ENCODE measurements at regions not wholly inside any gene's neighbourhood (a gene's known extent, or its start where the extent isn't known, plus 50 kb on each side); places are given as distances from the start of the nearest gene placed in this dataset.
"Not testable (repeated sequence)": the region's sequence is repeated elsewhere in the genome, so short reads cannot be mapped to it uniquely, and the experiment has no call there.

DNA sequence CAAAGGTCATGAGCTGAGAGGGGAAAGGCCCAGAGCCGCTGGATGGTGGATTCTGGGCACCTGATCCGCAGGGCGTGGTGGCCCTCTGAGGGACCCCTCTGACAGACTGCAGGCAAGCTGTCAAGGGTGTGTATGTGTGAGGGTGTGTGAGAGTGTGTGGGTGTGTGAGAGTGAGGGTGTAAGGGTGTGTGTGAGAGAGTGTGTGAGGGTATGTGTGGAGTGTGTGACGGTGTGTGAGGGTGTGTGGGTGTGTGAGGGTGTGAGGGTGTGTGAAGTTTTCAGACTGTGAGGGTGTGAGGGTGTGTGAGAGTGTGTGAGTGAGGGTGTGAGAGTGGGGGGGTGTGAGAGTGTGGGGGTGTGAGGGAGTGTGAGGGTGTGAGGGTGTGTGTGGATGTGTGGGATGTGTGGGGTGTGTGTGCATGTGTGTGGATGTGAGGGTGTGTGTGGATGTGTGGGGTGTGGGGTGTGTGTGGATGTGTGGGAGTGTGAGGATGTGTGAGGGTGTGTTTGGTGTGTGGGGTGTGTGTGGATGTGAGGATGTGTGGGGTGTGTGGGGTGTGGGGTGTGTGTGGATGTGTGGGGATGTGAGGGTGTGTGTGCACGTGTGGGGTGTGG, 156.7 kb downstream of the TMEM121 start:
- TF ChIP-seq CTCF (IDR thresholded peaks at IDR 0.05; ENCODE audit: insufficient read depth, low read depth, low read length): no peak
- DNase-seq (ENCODE audit: low read depth): no peak
- no peak overlapping the region for H3K4me3 ChIP-seq (ENCODE audit: low read depth, low read length)

GRCh38 chr14:105684056-105684455, 157.7 kb downstream of the TMEM121 start:
- H3K4me3 ChIP-seq (ENCODE audit: low read depth, low read length); DNase-seq (ENCODE audit: low read depth): not testable (repeated sequence)

- not testable (repeated sequence) for DNase-seq (ENCODE audit: low read depth); H3K4me3 ChIP-seq (ENCODE audit: low read depth, low read length)
Measured at GRCh38 chr14:105684597-105684996, 158.2 kb downstream of the TMEM121 start.

GRCh38 chr14:105685003-105685402, 158.6 kb downstream of the TMEM121 start:
- no peak for TF ChIP-seq CTCF (IDR thresholded peaks at IDR 0.05; ENCODE audit: insufficient read depth, low read depth, low read length)
- no peak overlapping the region for H3K4me3 ChIP-seq (ENCODE audit: low read depth, low read length)
- DNase-seq (ENCODE audit: low read depth): no peak

DNA sequence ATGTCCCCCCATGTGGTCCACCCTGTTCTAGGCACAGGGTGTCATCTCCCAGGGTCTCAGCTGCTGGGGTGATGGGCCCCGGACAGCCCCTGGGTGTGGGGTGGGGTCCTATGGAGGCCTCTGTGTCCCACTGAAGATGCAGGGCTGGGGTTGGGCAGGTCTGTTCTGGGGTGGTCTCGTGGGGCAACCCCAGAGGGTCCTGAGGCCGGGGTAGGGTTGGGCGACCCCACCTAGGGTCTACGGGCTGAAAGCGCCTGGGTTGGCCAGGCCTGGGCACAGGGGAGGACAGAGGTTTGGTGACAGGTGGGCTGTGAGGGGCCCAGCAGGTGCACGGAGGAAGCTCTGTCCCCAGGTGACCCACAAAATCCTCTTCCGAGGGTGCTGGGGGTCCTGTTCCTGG, 159.2 kb downstream of the TMEM121 start:
- H3K4me3 ChIP-seq (ENCODE audit: low read depth, low read length); DNase-seq (ENCODE audit: low read depth): not testable (repeated sequence)

DNA sequence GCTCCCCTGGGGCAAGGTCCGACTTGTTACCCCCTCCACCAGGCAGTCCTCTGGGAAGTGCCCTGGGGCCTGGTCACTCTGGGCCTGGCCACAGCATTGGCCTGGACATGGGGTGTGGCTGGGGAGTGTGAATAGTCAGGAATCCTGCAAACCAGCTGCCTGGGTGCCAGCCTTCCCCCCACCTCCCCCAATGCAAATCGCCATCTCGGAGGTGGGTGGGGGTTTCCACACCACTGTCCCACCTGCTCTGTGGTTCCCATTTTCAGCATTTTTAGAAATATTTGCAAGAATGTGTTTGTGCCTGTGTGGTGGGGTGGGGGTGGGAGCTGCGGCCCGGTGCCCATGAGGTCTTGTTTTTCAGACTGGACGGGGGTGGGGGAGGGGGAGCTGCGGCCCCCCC, 159.7 kb downstream of the TMEM121 start:
- H3K4me3 ChIP-seq (ENCODE audit: low read depth, low read length); DNase-seq (ENCODE audit: low read depth): not testable (repeated sequence)

GRCh38 chr14:105686462-105687170, 160.2 kb downstream of the TMEM121 start:
- H3K4me3 ChIP-seq (ENCODE audit: low read depth, low read length); DNase-seq (ENCODE audit: low read depth): not testable (repeated sequence)

DNA sequence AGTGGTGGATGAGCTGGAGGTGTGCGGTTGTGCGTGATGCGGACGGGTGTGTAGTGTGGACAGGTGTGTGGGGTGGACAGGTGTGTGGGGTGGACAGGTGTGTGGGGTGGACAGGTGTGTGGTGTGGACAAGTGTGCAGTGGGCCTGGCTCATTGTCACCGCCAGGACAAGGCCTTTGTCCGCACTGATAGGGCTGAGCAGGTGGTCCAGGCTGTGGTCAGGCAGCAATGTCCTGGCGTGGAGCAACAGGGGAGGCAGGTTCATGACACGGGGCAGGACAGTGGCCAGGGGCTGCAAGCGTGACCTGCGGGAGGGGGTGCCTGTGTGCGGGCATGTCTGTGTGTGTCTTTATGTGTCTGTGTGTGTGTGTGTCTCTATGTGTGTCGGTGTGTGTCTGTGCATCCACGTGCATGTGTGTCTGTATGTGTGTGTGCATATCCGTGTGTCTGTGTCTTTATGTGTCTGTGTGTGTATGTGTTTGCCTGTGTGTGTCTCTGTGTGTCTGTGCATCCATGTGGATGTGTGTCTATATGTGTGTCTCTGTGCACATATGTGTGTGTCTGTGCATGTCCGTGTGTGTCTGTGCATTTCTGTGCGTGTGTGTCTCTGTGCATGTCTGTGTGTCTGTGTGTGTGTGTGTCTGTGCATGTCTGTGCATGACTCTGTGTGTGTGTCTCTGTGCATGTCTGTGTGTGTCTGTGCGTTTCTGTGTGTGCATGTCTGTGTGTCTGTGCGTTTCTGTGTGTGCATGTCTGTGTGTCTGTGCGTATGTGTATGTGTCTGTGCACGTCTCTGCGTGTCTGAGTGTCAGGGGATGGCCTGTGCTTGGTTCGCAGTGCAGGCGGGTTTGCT, 161.0 kb downstream of the TMEM121 start:
- DNase-seq (ENCODE audit: low read depth); H3K4me3 ChIP-seq (ENCODE audit: low read depth, low read length): not testable (repeated sequence)

DNA sequence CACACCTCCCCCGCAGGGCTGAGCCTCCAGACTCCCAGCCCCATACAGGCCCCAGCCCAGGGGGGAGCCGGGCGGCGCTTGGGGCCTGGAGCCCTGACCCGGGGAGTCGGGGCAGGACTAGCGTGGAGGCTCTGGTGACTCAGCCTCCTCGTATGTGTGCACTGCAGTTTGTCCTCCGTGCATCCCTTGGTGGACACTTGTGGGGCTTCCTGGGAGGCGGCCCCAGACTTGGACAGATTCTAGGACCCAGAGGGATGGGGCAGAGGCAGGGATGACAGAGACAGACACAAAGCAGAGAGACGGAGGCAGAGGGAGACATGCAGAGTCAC, 161.6 kb downstream of the TMEM121 start:
- H3K4me3 ChIP-seq (ENCODE audit: low read depth, low read length); DNase-seq (ENCODE audit: low read depth): not testable (repeated sequence)

GRCh38 chr14:105688664-105689221, 162.4 kb downstream of the TMEM121 start:
- not testable (repeated sequence) for DNase-seq (ENCODE audit: low read depth); H3K4me3 ChIP-seq (ENCODE audit: low read depth, low read length)

GRCh38 chr14:105689722-105690121, 163.3 kb downstream of the TMEM121 start:
- TF ChIP-seq CTCF (IDR thresholded peaks at IDR 0.05; ENCODE audit: insufficient read depth, low read depth, low read length): no peak
- no peak for DNase-seq (ENCODE audit: low read depth)

More at GRCh38 chr14:105689722-105690121, 163.3 kb downstream of the TMEM121 start:
- no peak overlapping the region for H3K4me3 ChIP-seq (ENCODE audit: low read depth, low read length)

Data from fibroblast of villous mesenchyme (primary cell).